B cell (primary cell): ENCODE measurements at regions not wholly inside any gene's neighbourhood (a gene's known extent, or its start where the extent isn't known, plus 50 kb on each side); places are given as distances from the start of the nearest gene placed in this dataset.

ENCODE experiments used
- ATAC-seq: fragments of 200-7000 bp; cut with Tn5 transposase; one replicate; pipeline ENCODE4 v1.10.0; 2021; ENCODE audit warnings: low read depth, mild to moderate bottlenecking, moderate number of reproducible peaks, moderate library complexity
- CTCF ChIA-PET: fragments of 350-600 bp; sonication (Branson Sonifier 250); formaldehyde crosslinking; loops from one replicate; lab custom pipeline; 2021; ENCODE audit warnings: antibody characterized with exemption, inconsistent platforms; lab: Charles Lee
- POLR2A ChIA-PET: fragments of 350-600 bp; sonication (Branson Sonifier 250); formaldehyde crosslinking; loops from one replicate; lab custom pipeline; 2021; ENCODE audit warnings: antibody characterized with exemption; lab: Charles Lee
- DNase-seq: peaks from one replicate; pipeline ENCODE4 v3.0.0; 2013
- H2AFZ ChIP-seq: 2 replicates; pipeline ENCODE4 v1.6.1; 2012; ENCODE audit warnings: mild to moderate bottlenecking, low read depth, low read length; ENCODE audit not compliant: insufficient read depth, poor library complexity, severe bottlenecking
- H3K27ac ChIP-seq, 2 donors: 1 replicate in 1 of 2; 2 replicates in 1 of 2; pipeline ENCODE4 v1.5.1; 2012 to 2013; ENCODE audit warnings: low read length in 2 of 2, mild to moderate bottlenecking in 2 of 2, moderate library complexity in 1 of 2
- H3K27me3 ChIP-seq, 4 experiments: fragments of 200-600 bp in 1 of 4; sonication (generic) in 1 of 4; replicated peaks in 1 of 4; 1 replicate in 2 of 4; 2 replicates in 2 of 4; pipeline versions ENCODE4 v1.6.1 to v1.7.0; 2013 to 2016; ENCODE audit warnings: low read length in 3 of 4, mild to moderate bottlenecking in 2 of 4, mixed read lengths in 1 of 4, moderate library complexity in 1 of 4; ENCODE audit not compliant: insufficient read depth in 4 of 4, control insufficient read depth in 3 of 4; ENCODE audit errors: control extremely low read depth in 1 of 4
- H3K36me3 ChIP-seq, 2 experiments: replicated peaks in 1 of 2; 1 replicate in 1 of 2; 2 replicates in 1 of 2; pipeline versions ENCODE4 v1.6.1 to v1.7.1; 2013; ENCODE audit warnings: low read length in 1 of 2; ENCODE audit not compliant: insufficient read depth in 2 of 2, control insufficient read depth in 1 of 2; ENCODE audit errors: control extremely low read depth in 1 of 2, extremely low read depth in 1 of 2
- H3K4me1 ChIP-seq, 2 donors: fragments of 200-600 bp in 1 of 2; sonication (generic) in 1 of 2; 1 replicate in 1 of 2; 2 replicates in 1 of 2; pipeline versions ENCODE4 v1.5.1 to v1.6.1; 2013 to 2017; ENCODE audit warnings: low read length in 2 of 2; ENCODE audit not compliant: control insufficient read depth in 2 of 2, insufficient read depth in 2 of 2
- H3K4me2 ChIP-seq: replicated peaks from 2 replicates; pipeline ENCODE3; 2012; ENCODE audit warnings: mild to moderate bottlenecking, low read depth, low read length; ENCODE audit not compliant: poor library complexity, severe bottlenecking
- H3K4me3 ChIP-seq, 5 experiments: fragments of 200-600 bp in 1 of 5; sonication (generic) in 1 of 5; 1 replicate in 3 of 5; 2 replicates in 2 of 5; pipeline versions ENCODE4 v1.5.1 to v1.7.0; 2011 to 2016; ENCODE audit warnings: low read length in 4 of 5, mild to moderate bottlenecking in 4 of 5, low read depth in 2 of 5, control low read depth in 1 of 5, moderate library complexity in 1 of 5; ENCODE audit not compliant: insufficient read depth in 1 of 5; ENCODE audit errors: control extremely low read depth in 1 of 5, extremely low read depth in 1 of 5
- H3K79me2 ChIP-seq: fragments of 200-600 bp; sonication (generic); one replicate; pipeline ENCODE4 v1.6.0; 2016; ENCODE audit warnings: low read length; ENCODE audit not compliant: control insufficient read depth, insufficient read depth
- H3K9ac ChIP-seq: fragments of 200-600 bp; sonication (generic); 2 replicates; pipeline ENCODE4 v1.6.1; 2017; ENCODE audit warnings: mild to moderate bottlenecking, low read length, moderate library complexity
- H3K9me3 ChIP-seq, 3 donors: one replicate each; pipeline versions ENCODE4 v1.6.1 to v1.7.1; 2013; ENCODE audit warnings: low read length in 2 of 3; ENCODE audit not compliant: control insufficient read depth in 2 of 3, insufficient read depth in 1 of 3; ENCODE audit errors: control extremely low read depth in 1 of 3
- H4K20me1 ChIP-seq: 2 replicates; pipeline ENCODE4 v1.6.0; 2012; ENCODE audit warnings: mild to moderate bottlenecking, low read length; ENCODE audit not compliant: insufficient read depth, control insufficient read depth, poor library complexity, severe bottlenecking
- H3K27ac Mint-ChIP-seq: one replicate; pipeline ENCODE4 v1.8.0; 2021; ENCODE audit warnings: mixed read lengths
- H3K27me3 Mint-ChIP-seq: one replicate; pipeline ENCODE4 v1.8.0; 2021; ENCODE audit warnings: mixed read lengths
- H3K4me1 Mint-ChIP-seq: one replicate; pipeline ENCODE4 v1.8.0; 2021; ENCODE audit warnings: mixed read lengths
- H3K4me3 Mint-ChIP-seq: one replicate; pipeline ENCODE4 v1.8.0; 2021; ENCODE audit warnings: mixed read lengths
- H3K9me3 Mint-ChIP-seq: one replicate; pipeline ENCODE4 v1.8.0; 2022; ENCODE audit warnings: mixed read lengths; ENCODE audit not compliant: insufficient read depth
- EZH2 ChIP-seq: IDR thresholded peaks from 2 replicates; pipeline ENCODE4 v1.6.1; 2012; ENCODE audit warnings: borderline replicate concordance, low read depth, mild to moderate bottlenecking, moderate library complexity, low read length; ENCODE audit not compliant: insufficient read depth, poor library complexity, severe bottlenecking
- WGBS: methylation state at CpG from one replicate; pipeline ENCODE4 v1.1.5; 2013; ENCODE audit warnings: missing lambda C conversion rate; ENCODE audit not compliant: insufficient coverage; 5-methylcytosine and 5-hydroxymethylcytosine counted together
- intact Hi-C: fragments of 100-400 bp; cut with micrococcal nuclease; formaldehyde crosslinking; loops from one replicate; pipeline ENCODE4 v1.10.0; 2022
- TF ChIP-seq, protein P1 (sequence below): fragments of 200-600 bp; IDR thresholded peaks from one replicate; pipeline ENCODE4 v1.8.0; 2022; ENCODE audit warnings: antibody characterized with exemption, mild to moderate bottlenecking

DNA sequence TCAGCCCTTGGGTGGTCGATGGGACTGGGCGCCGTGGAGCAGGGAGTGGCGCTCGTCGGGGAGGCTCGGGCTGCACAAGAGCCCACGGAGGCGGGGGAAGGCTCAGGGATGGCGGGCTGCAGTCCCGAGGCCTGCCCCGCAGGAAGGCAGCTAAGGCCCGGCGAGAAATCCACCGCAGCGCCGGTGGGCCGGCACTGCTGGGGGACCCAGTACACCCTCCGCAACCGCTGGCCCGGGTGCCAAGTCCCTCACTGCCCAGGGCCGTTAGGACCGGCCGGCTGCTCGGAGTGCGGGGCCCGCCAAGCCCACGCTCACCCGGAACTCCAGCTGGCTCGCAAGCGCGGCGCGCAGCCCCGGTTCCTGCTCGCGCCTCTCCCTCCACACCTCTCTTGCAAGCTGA lies 138.4 kb downstream of the BAMBI start:
- H4K20me1 ChIP-seq = no peaks in the 10 kb centered on the region
- H2AFZ ChIP-seq = no peak overlapping the region
- WGBS = 96% methylated on average over 35 of the region's 37 CpGs
- H3K27ac Mint-ChIP-seq = no peak overlapping the region
- H3K9me3 Mint-ChIP-seq = no peaks in the 10 kb centered on the region
- no peaks in the 10 kb centered on the region for H3K9me3 ChIP-seq
- H3K27me3 ChIP-seq = no peaks in the 10 kb centered on the region
- TF ChIP-seq, protein P1, sequence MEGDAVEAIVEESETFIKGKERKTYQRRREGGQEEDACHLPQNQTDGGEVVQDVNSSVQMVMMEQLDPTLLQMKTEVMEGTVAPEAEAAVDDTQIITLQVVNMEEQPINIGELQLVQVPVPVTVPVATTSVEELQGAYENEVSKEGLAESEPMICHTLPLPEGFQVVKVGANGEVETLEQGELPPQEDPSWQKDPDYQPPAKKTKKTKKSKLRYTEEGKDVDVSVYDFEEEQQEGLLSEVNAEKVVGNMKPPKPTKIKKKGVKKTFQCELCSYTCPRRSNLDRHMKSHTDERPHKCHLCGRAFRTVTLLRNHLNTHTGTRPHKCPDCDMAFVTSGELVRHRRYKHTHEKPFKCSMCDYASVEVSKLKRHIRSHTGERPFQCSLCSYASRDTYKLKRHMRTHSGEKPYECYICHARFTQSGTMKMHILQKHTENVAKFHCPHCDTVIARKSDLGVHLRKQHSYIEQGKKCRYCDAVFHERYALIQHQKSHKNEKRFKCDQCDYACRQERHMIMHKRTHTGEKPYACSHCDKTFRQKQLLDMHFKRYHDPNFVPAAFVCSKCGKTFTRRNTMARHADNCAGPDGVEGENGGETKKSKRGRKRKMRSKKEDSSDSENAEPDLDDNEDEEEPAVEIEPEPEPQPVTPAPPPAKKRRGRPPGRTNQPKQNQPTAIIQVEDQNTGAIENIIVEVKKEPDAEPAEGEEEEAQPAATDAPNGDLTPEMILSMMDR = no peak
- no peak for TF ChIP-seq EZH2
- POLR2A ChIA-PET = no interaction called here
- H3K4me1 Mint-ChIP-seq = no peaks in the 10 kb centered on the region
- no peaks in the 10 kb centered on the region for H3K79me2 ChIP-seq
- no peak overlapping the region for H3K4me3 ChIP-seq
- no peaks in the 10 kb centered on the region for H3K36me3 ChIP-seq
- H3K27ac ChIP-seq = no peak overlapping the region
- no peak overlapping the region for H3K9ac ChIP-seq
- ATAC-seq (no peak), DNase-seq (no peak)
- CTCF ChIA-PET = no interaction called here
- no peak overlapping the region for H3K4me2 ChIP-seq
- no peak overlapping the region for H3K4me3 Mint-ChIP-seq
- no peaks in the 10 kb centered on the region for H3K27me3 Mint-ChIP-seq
- intact Hi-C loops = no loop called here
- H3K4me1 ChIP-seq = no peaks in the 10 kb centered on the region

DNA sequence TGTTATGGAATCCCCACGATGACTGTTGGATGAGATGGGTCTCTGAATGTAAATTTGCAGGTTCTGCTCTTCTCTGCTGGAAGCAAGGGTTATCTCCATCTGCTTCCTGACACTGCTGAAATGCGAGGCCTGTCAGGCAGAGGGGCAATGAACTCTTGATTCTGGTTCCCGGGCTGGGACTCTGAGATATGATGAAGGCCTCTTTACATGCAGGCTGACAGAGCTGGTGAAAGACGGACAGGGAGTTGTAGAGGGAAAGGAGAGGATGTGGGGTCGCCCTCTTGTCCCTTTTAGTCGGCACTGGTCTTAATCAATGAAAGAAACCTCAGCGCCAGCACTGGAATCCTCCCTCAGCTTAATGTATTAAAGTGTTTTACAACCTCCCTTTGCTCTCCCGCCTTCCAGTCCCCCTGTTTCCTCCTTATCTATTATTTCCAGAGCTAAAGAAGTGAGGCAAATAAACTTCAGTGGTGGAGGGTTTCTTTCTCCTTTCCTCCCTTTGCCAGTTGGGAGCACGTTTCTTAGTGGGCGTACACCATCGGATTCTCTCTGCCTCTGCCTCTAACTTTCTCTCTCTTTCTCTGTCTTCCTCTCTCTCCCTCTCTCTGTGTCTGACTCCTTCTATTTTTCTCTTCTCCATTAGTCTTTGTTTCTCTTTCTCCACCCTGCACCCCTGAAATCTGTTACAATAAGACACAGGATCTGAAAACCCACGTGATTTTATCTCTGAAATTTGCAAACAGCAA lies 145.6 kb downstream of the BAMBI start:
- no peak for TF ChIP-seq EZH2
- TF ChIP-seq, protein P1 = no peak
- ChIA-PET POLR2A (no interaction called here), CTCF (no interaction called here)
- WGBS = 82% methylated on average over 7 of the region's 12 CpGs
- Histone ChIP-seq H3K36me3 (no peaks in the 10 kb centered on the region), H2AFZ (no peak overlapping the region), H3K27me3 (no peaks in the 10 kb centered on the region), H3K4me1 (no peaks in the 10 kb centered on the region), H4K20me1 (no peaks in the 10 kb centered on the region), H3K27ac (no peak overlapping the region), H3K9me3 (no peaks in the 10 kb centered on the region), H3K79me2 (no peaks in the 10 kb centered on the region), H3K9ac (no peak overlapping the region), H3K4me2 (no peak overlapping the region), H3K4me3 (no peak overlapping the region)
- no peak overlapping the region for H3K4me3 Mint-ChIP-seq
- no peak overlapping the region for H3K27ac Mint-ChIP-seq
- no peaks in the 10 kb centered on the region for H3K9me3 Mint-ChIP-seq
- DNase-seq = no peak
- intact Hi-C loops = no loop called here
- H3K4me1 Mint-ChIP-seq = no peaks in the 10 kb centered on the region
- ATAC-seq = no peak
- H3K27me3 Mint-ChIP-seq = peaks cover 6% of the 10 kb centered on the region
